Keratinocyte (primary cell): ENCODE measurements at regions not wholly inside any gene's neighbourhood (a gene's known extent, or its start where the extent isn't known, plus 50 kb on each side); places are given as distances from the start of the nearest gene placed in this dataset.

Source experiments
- EZH2 ChIP-seq: IDR thresholded peaks from one replicate; pipeline ENCODE4 v1.6.1; 2012; ENCODE audit warnings: inconsistent platforms, mild to moderate bottlenecking, low read length, moderate library complexity
- TF ChIP-seq, protein P1 (sequence below), 3 experiments: IDR thresholded peaks in 1 of 3; conservative IDR thresholded peaks in 1 of 3; optimal IDR thresholded peaks in 1 of 3; 2 replicates in 2 of 3; 3 replicates in 1 of 3; pipeline versions ENCODE3 to v1.5.1; 2011; ENCODE audit warnings: low read length in 3 of 3, mild to moderate bottlenecking in 3 of 3, moderate library complexity in 2 of 3, control low read depth in 1 of 3, inconsistent platforms in 1 of 3; ENCODE audit not compliant: insufficient read depth in 2 of 3; ENCODE audit errors: extremely low read depth in 1 of 3

DNA sequence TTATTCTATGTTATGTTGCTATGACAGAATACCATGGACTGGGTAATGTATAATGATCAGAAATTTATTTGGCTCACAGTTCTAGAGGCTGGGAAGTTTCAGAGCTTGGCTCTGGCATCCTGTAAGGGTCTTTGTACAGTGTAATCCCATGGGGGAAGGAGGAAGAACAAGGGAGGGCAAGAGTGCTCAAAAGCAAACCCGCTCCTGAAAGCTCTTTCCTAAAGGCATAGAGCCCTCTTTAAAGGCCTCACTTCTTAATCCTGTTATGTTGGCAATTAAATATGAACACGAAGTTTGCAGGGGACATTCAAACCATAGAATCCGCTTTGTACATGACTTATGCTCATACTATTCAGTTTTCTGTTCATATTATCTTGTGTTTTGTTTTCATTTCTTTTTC lies 191.3 kb upstream of the CTSO start:
- TF ChIP-seq, protein P1, sequence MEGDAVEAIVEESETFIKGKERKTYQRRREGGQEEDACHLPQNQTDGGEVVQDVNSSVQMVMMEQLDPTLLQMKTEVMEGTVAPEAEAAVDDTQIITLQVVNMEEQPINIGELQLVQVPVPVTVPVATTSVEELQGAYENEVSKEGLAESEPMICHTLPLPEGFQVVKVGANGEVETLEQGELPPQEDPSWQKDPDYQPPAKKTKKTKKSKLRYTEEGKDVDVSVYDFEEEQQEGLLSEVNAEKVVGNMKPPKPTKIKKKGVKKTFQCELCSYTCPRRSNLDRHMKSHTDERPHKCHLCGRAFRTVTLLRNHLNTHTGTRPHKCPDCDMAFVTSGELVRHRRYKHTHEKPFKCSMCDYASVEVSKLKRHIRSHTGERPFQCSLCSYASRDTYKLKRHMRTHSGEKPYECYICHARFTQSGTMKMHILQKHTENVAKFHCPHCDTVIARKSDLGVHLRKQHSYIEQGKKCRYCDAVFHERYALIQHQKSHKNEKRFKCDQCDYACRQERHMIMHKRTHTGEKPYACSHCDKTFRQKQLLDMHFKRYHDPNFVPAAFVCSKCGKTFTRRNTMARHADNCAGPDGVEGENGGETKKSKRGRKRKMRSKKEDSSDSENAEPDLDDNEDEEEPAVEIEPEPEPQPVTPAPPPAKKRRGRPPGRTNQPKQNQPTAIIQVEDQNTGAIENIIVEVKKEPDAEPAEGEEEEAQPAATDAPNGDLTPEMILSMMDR (optimal IDR thresholded peaks at IDR 0.05 in 1 of 3, IDR thresholded peaks at IDR 0.05 in 1 of 3, conservative IDR thresholded peaks at IDR 0.05 in 1 of 3; ENCODE audit: extremely low read depth in 1 of 3, insufficient read depth in 2 of 3, low read length in 3 of 3): no peak
- no peak for TF ChIP-seq EZH2
